ENCODE measurements at regions not wholly inside any gene's neighbourhood (a gene's known extent, or its start where the extent isn't known, plus 50 kb on each side); places are given as distances from the start of the nearest gene placed in this dataset.

DNA sequence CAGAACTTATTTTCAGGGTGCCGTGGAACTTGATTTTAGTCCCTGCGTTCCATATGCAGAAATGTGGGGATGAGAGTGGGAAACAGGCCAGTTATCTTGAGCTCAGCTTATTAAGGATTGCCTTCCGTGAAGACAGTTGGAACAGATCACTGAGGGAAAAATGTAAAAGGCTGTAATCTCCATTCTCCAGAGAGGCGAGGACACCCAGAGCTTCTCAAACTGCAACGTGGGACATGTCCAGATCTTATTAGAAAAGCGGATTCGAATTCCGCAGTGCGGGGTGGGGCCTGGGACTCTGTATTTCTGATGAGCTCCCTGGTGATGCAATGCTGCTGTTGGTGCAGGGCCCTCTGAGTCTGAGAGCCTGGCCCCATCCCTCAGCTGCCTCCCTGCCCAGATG, 185.6 kb upstream of the CIBAR2 start:
- Histone ChIP-seq H2AK9ac (replicated peaks; ENCODE audit: low read depth, low read length, poor library complexity) (no peak overlapping the region), H3K18ac (ENCODE audit: low read depth, low read length) (no peak overlapping the region), H4K91ac (ENCODE audit: insufficient read depth, low read depth, low read length) (no peak overlapping the region), H3K4me1 (ENCODE audit: control insufficient read depth, insufficient read depth, low read length) (peaks cover 17% of the 10 kb centered on the region; the same call in 1 of the 2 replicates), H3K23ac (ENCODE audit: low read depth, low read length) (no peak overlapping the region), H3K36me3 (ENCODE audit: control insufficient read depth, insufficient read depth, low read length) (peaks cover 6% of the 10 kb centered on the region; the same call in 1 of the 2 replicates), H4K8ac (ENCODE audit: low read depth in 2 of 2, low read length in 2 of 2) (no peak overlapping the region), H2AK5ac (ENCODE audit: low read depth, low read length) (no peak overlapping the region), H3K27ac (ENCODE audit: insufficient read depth, low read length) (no peak overlapping the region), H2AFZ (replicated peaks; ENCODE audit: low read length, poor library complexity) (no peak overlapping the region), H3K4me3 (ENCODE audit: insufficient read depth, low read depth, low read length) (no peak overlapping the region), H3K56ac (ENCODE audit: extremely low read depth, insufficient read depth, low read length) (no peak overlapping the region), H3K9me3 (ENCODE audit: control insufficient read depth, insufficient read depth, low read length) (no peaks in the 10 kb centered on the region), H3K79me1 (ENCODE audit: low read depth in 1 of 2, low read length in 2 of 2) (peaks cover 27 to 74% of the 10 kb centered on the region in 2 experiments), H3K9ac (ENCODE audit: low read depth, low read length) (no peak overlapping the region), H2BK120ac (ENCODE audit: low read depth, low read length) (no peak overlapping the region), H3K27me3 (ENCODE audit: control insufficient read depth, insufficient read depth, low read length) (no peaks in the 10 kb centered on the region), H4K20me1 (ENCODE audit: insufficient read depth, low read length) (peaks cover 81% of the 10 kb centered on the region), H3K4ac (ENCODE audit: low read depth, low read length) (no peak overlapping the region), H4K5ac (ENCODE audit: low read depth, low read length) (no peak overlapping the region), H2BK20ac (ENCODE audit: low read depth, low read length) (no peak overlapping the region), H3K14ac (replicated peaks; ENCODE audit: low read depth, low read length) (no peak overlapping the region), H3K4me2 (ENCODE audit: low read depth, low read length) (no peak overlapping the region), H2BK5ac (ENCODE audit: low read depth, low read length, poor library complexity, severe bottlenecking) (no peak overlapping the region), H2BK15ac (ENCODE audit: low read depth, low read length) (no peak overlapping the region), H3K9me1 (ENCODE audit: insufficient read depth, low read length) (peaks cover 14% of the 10 kb centered on the region; the same call in 1 of the 2 replicates)
- no peak for TF ChIP-seq NFE2L2 (IDR thresholded peaks at IDR 0.05; ENCODE audit: low read depth, low read length)
- intact Hi-C loops (cut with micrococcal nuclease) = no loop called here
- no TSS peak for BruUV-seq (replicated peaks)
- no peak for ATAC-seq (ENCODE audit: low read depth)
- WGBS, 2 experiments (ENCODE audit: extremely low coverage in 2 of 2, insufficient read length in 1 of 2) = 87% methylated on average over 6 of the region's 9 CpGs; no CpG with 5 or more reads in 1 of the 2 experiments
- in situ Hi-C loops (cut with MboI; ENCODE audit: low sequenced_read_pairs) = no loop called here
- DNase-seq = no peak
- dilution Hi-C loops (cut with HindIII; ENCODE audit: low sequenced_read_pairs, unreplicated experiment) = no loop called here
- ChIA-PET POLR2A (ENCODE audit: unreplicated experiment) (no interaction called here), CTCF (interaction anchor here (0.8 kb wide), 1 partner anchor 10 kb away, joined by 4 read pairs; no protein-coding TSS in a partner anchor)

All from IMR-90 (cell line).